ENCODE measurements at regions not wholly inside any gene's neighbourhood (a gene's known extent, or its start where the extent isn't known, plus 50 kb on each side); places are given as distances from the start of the nearest gene placed in this dataset.

DNA sequence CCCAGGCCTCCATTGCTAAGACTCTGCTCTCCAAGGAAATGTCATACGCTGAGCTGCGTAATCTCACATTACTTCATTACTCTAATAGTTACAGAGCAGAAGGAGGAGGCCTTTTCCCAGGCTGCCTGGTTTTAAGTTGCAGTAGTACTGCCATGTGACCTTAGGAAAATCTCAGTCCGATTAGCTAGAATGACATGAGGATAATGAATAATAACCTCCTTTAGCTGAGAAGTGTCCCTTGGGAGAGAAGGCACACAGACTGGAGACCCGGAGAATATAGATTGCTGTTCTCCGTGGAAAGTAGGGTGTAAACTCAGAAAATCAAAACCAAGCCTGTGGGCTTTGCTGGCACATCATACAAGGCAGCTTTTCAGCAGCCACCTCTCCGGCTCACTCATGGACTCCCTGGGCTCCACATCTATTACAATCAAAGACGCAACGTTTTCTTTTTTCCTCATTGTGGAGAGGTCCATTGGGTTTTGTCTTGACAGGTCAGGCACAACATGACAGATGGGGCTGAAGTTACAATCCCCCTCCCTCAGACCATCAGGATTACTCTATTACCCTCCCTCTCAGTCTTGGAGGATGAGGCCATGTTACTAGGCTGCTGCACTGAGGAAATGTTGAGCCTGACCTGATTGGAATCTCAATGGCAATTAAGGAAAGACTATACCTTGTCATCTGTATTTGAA is 134.8 kb upstream of the MB21D2 start:
- H3K27ac Mint-ChIP-seq (ENCODE audit: unreplicated experiment), result no peak overlapping the region
- no peaks in the 10 kb centered on the region for H3K79me2 ChIP-seq (ENCODE audit: insufficient read depth, low read length)
- no peak overlapping the region for H3K4me3 ChIP-seq (ENCODE audit: insufficient read depth, low read depth, low read length)
- DNase-seq (ENCODE audit: low read depth), result no peak
- no peaks in the 10 kb centered on the region for H3K4me1 Mint-ChIP-seq (ENCODE audit: low read depth, unreplicated experiment)
- no peak overlapping the region for H3K4me2 ChIP-seq (ENCODE audit: low read length)
- TF ChIP-seq EZH2 (IDR thresholded peaks at IDR 0.05; ENCODE audit: insufficient read depth, low read length) (no peak), CTCF (IDR thresholded peaks at IDR 0.05; ENCODE audit: insufficient read depth, low read depth, low read length) (no peak)
- no peaks in the 10 kb centered on the region for H3K27me3 ChIP-seq (ENCODE audit: insufficient read depth, low read length)
- no peak overlapping the region for H2AFZ ChIP-seq (ENCODE audit: low read depth, low read length)
- no peaks in the 10 kb centered on the region for H3K27me3 Mint-ChIP-seq (ENCODE audit: low read depth, unreplicated experiment)
- H3K36me3 Mint-ChIP-seq (ENCODE audit: low read depth, unreplicated experiment), result no peaks in the 10 kb centered on the region
- no peaks in the 10 kb centered on the region for H3K4me1 ChIP-seq (ENCODE audit: insufficient read depth, low read length)
- H3K27ac ChIP-seq (ENCODE audit: low read depth, low read length), result no peak overlapping the region
- H3K9me3 ChIP-seq (ENCODE audit: insufficient read depth, low read depth, low read length), result no peaks in the 10 kb centered on the region
- no peaks in the 10 kb centered on the region for H3K36me3 ChIP-seq (ENCODE audit: insufficient read depth, low read length)
- H3K9ac ChIP-seq (ENCODE audit: low read length), result no peak overlapping the region
- H4K20me1 ChIP-seq (ENCODE audit: insufficient read depth, low read length), result no peaks in the 10 kb centered on the region
- no peak overlapping the region for H3K4me3 Mint-ChIP-seq (ENCODE audit: unreplicated experiment)
- no peaks in the 10 kb centered on the region for H3K9me3 Mint-ChIP-seq (ENCODE audit: unreplicated experiment)
- no peak for FAIRE-seq

DNA sequence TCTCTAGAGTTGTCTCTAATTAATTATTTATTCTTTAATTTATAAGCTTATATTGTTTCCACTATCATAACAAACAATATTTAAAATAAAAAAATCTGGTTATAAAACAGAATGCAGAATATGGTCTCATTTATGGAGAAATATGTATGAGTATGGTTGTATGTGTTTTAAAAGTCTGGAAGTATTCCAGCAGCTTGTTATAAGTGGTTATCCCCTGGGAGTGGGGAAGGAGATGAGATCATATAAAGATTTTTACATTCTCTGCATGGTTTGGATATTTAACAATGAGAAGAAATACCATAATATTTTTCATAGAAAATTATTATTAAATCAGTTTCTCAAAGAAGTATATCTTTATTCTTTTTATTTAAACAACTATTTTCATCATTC is 135.4 kb upstream of the MB21D2 start:
- H3K27ac Mint-ChIP-seq (ENCODE audit: unreplicated experiment), result no peak overlapping the region
- Histone ChIP-seq H4K20me1 (ENCODE audit: insufficient read depth, low read length) (no peaks in the 10 kb centered on the region), H3K27me3 (ENCODE audit: insufficient read depth, low read length) (no peaks in the 10 kb centered on the region), H3K4me2 (ENCODE audit: low read length) (no peak overlapping the region), H2AFZ (ENCODE audit: low read depth, low read length) (no peak overlapping the region), H3K36me3 (ENCODE audit: insufficient read depth, low read length) (no peaks in the 10 kb centered on the region), H3K79me2 (ENCODE audit: insufficient read depth, low read length) (no peaks in the 10 kb centered on the region), H3K9me3 (ENCODE audit: insufficient read depth, low read depth, low read length) (no peaks in the 10 kb centered on the region), H3K4me1 (ENCODE audit: insufficient read depth, low read length) (no peaks in the 10 kb centered on the region), H3K27ac (ENCODE audit: low read depth, low read length) (no peak overlapping the region), H3K4me3 (ENCODE audit: insufficient read depth, low read depth, low read length) (no peak overlapping the region), H3K9ac (ENCODE audit: low read length) (no peak overlapping the region)
- TF ChIP-seq EZH2 (IDR thresholded peaks at IDR 0.05; ENCODE audit: insufficient read depth, low read length), result no peak
- TF ChIP-seq CTCF (IDR thresholded peaks at IDR 0.05; ENCODE audit: insufficient read depth, low read depth, low read length), result no peak
- no peaks in the 10 kb centered on the region for H3K36me3 Mint-ChIP-seq (ENCODE audit: low read depth, unreplicated experiment)
- no peaks in the 10 kb centered on the region for H3K27me3 Mint-ChIP-seq (ENCODE audit: low read depth, unreplicated experiment)
- FAIRE-seq, result no peak
- no peaks in the 10 kb centered on the region for H3K4me1 Mint-ChIP-seq (ENCODE audit: low read depth, unreplicated experiment)
- no peak for DNase-seq (ENCODE audit: low read depth)
- no peaks in the 10 kb centered on the region for H3K9me3 Mint-ChIP-seq (ENCODE audit: unreplicated experiment)
- H3K4me3 Mint-ChIP-seq (ENCODE audit: unreplicated experiment), result no peak overlapping the region

GRCh38 chr3:193055352-193055751 is 137.7 kb upstream of the MB21D2 start:
- Histone ChIP-seq H3K4me1 (ENCODE audit: insufficient read depth, low read length) (no peaks in the 10 kb centered on the region), H3K4me3 (ENCODE audit: insufficient read depth, low read depth, low read length) (no peak overlapping the region), H3K79me2 (ENCODE audit: insufficient read depth, low read length) (no peaks in the 10 kb centered on the region), H4K20me1 (ENCODE audit: insufficient read depth, low read length) (no peaks in the 10 kb centered on the region), H3K27me3 (ENCODE audit: insufficient read depth, low read length) (no peaks in the 10 kb centered on the region), H2AFZ (ENCODE audit: low read depth, low read length) (no peak overlapping the region), H3K27ac (ENCODE audit: low read depth, low read length) (no peak overlapping the region), H3K36me3 (ENCODE audit: insufficient read depth, low read length) (no peaks in the 10 kb centered on the region), H3K4me2 (ENCODE audit: low read length) (no peak overlapping the region), H3K9ac (ENCODE audit: low read length) (no peak overlapping the region), H3K9me3 (ENCODE audit: insufficient read depth, low read depth, low read length) (no peaks in the 10 kb centered on the region)
- Mint-ChIP-seq H3K27ac (ENCODE audit: unreplicated experiment) (no peak overlapping the region), H3K36me3 (ENCODE audit: low read depth, unreplicated experiment) (no peaks in the 10 kb centered on the region), H3K9me3 (ENCODE audit: unreplicated experiment) (no peaks in the 10 kb centered on the region), H3K4me1 (ENCODE audit: low read depth, unreplicated experiment) (no peaks in the 10 kb centered on the region), H3K27me3 (ENCODE audit: low read depth, unreplicated experiment) (no peaks in the 10 kb centered on the region), H3K4me3 (ENCODE audit: unreplicated experiment) (no peak overlapping the region)
- TF ChIP-seq CTCF (IDR thresholded peaks at IDR 0.05; ENCODE audit: insufficient read depth, low read depth, low read length) (no peak), EZH2 (IDR thresholded peaks at IDR 0.05; ENCODE audit: insufficient read depth, low read length) (no peak)
- no peak for FAIRE-seq
- DNase-seq (ENCODE audit: low read depth), result no peak

Data from astrocyte (in vitro differentiated cells and primary cell).